Neural cell (in vitro differentiated cells): ENCODE measurements at regions not wholly inside any gene's neighbourhood (a gene's known extent, or its start where the extent isn't known, plus 50 kb on each side); places are given as distances from the start of the nearest gene placed in this dataset.
"Not testable (repeated sequence)": the region's sequence is repeated elsewhere in the genome, so short reads cannot be mapped to it uniquely, and the experiment has no call there.

Experiments used
- H2AFZ ChIP-seq: fragments of 200-600, 300-800 bp; sonication (generic), shearing (Covaris generic); 2 replicates; pipeline ENCODE4 v1.6.0; 2014; ENCODE audit warnings: low read depth, mild to moderate bottlenecking, antibody characterized with exemption, low read length, moderate library complexity
- H3F3A ChIP-seq: fragments of 200-600 bp; shearing (Covaris generic); 2 replicates; pipeline ENCODE4 v1.6.1; 2016; ENCODE audit warnings: mild to moderate bottlenecking, moderate library complexity, mixed read lengths, antibody characterized with exemption, low read length; ENCODE audit not compliant: insufficient read depth, poor library complexity, severe bottlenecking
- H3K27ac ChIP-seq: fragments of 200-600, 300-800 bp; sonication (generic), shearing (Covaris generic); 2 replicates; pipeline ENCODE4 v1.5.1; 2014; ENCODE audit warnings: mild to moderate bottlenecking, low read length, moderate library complexity
- H3K27me3 ChIP-seq: fragments of 300-800, 200-600 bp; sonication (generic), shearing (Covaris generic); 2 replicates; pipeline ENCODE4 v1.6.0; 2014; ENCODE audit warnings: mild to moderate bottlenecking, low read depth, low read length, moderate library complexity; ENCODE audit not compliant: insufficient read depth
- H3K36me3 ChIP-seq: fragments of 300-800, 200-600 bp; sonication (generic), shearing (Covaris generic); 2 replicates; pipeline ENCODE4 v1.5.1; 2014; ENCODE audit warnings: mild to moderate bottlenecking, antibody characterized with exemption, low read length, moderate library complexity; ENCODE audit not compliant: insufficient read depth
- H3K4me2 ChIP-seq: fragments of 300-800, 200-600 bp; sonication (generic), shearing (Covaris generic); 2 replicates; pipeline ENCODE4 v1.6.0; 2014; ENCODE audit warnings: mild to moderate bottlenecking, low read length
- H3K4me3 ChIP-seq: fragments of 300-800, 200-600 bp; sonication (generic), shearing (Covaris generic); 2 replicates; pipeline ENCODE4 v1.5.1; 2014; ENCODE audit warnings: mild to moderate bottlenecking, low read length, moderate library complexity
- H3K79me2 ChIP-seq: fragments of 200-600 bp; shearing (Covaris generic); replicated peaks from 2 replicates; pipeline ENCODE4 v1.6.0; 2014; ENCODE audit warnings: mild to moderate bottlenecking, low read length, moderate library complexity; ENCODE audit not compliant: insufficient read depth
- H3K9ac ChIP-seq: fragments of 300-800, 200-600 bp; sonication (generic), shearing (Covaris generic); 2 replicates; pipeline ENCODE4 v1.6.1; 2016; ENCODE audit warnings: mild to moderate bottlenecking, low read length, mixed read lengths
- H3K9me2 ChIP-seq: fragments of 200-600 bp; shearing (Covaris generic); 2 replicates; pipeline ENCODE4 v1.6.1; 2016; ENCODE audit warnings: mild to moderate bottlenecking, low read length, mixed read lengths; ENCODE audit not compliant: insufficient read depth
- H3K9me3 ChIP-seq: fragments of 200-600, 300-800 bp; sonication (generic), shearing (Covaris generic); 2 replicates; pipeline ENCODE4 v1.6.1; 2016; ENCODE audit warnings: mild to moderate bottlenecking, mixed run types, low read length, moderate library complexity, mixed read lengths
- H4K20me1 ChIP-seq: fragments of 200-600 bp; shearing (Covaris generic); 2 replicates; pipeline ENCODE4 v1.6.1; 2016; ENCODE audit warnings: mild to moderate bottlenecking, mixed run types; ENCODE audit not compliant: insufficient read depth
- CTCF ChIP-seq: fragments of 450-650 bp; IDR thresholded peaks from 2 replicates; pipeline ENCODE4 v1.5.1; 2014; ENCODE audit warnings: antibody characterized with exemption, mild to moderate bottlenecking, moderate library complexity; ENCODE audit not compliant: poor library complexity, severe bottlenecking
- EP300 ChIP-seq: fragments of 450-650 bp; conservative IDR thresholded peaks from 2 replicates; pipeline ENCODE4 v1.6.1; 2014; ENCODE audit warnings: antibody characterized with exemption, mild to moderate bottlenecking, moderate library complexity; ENCODE audit not compliant: poor library complexity, severe bottlenecking
- EZH2 ChIP-seq: fragments of 200-600, 300-800 bp; shearing (Covaris generic), sonication (generic); IDR thresholded peaks from 2 replicates; pipeline ENCODE4 v1.6.1; 2014; ENCODE audit warnings: antibody characterized with exemption, low read length, borderline replicate concordance, mild to moderate bottlenecking; ENCODE audit not compliant: insufficient read depth, poor library complexity, severe bottlenecking
- MXI1 ChIP-seq: fragments of 450-650 bp; conservative IDR thresholded peaks from 2 replicates; pipeline ENCODE4 v1.6.1; 2014; ENCODE audit warnings: antibody characterized with exemption, mild to moderate bottlenecking; ENCODE audit not compliant: poor library complexity, severe bottlenecking
- POLR2AphosphoS5 ChIP-seq: IDR thresholded peaks from 2 replicates; pipeline ENCODE4 v1.6.1; 2012
- RAD21 ChIP-seq: fragments of 450-650 bp; conservative IDR thresholded peaks from 2 replicates; pipeline ENCODE4 v1.6.1; 2014; ENCODE audit warnings: antibody characterized with exemption, mild to moderate bottlenecking, moderate library complexity
- REST ChIP-seq: IDR thresholded peaks from 2 replicates; pipeline ENCODE4 v1.6.1; 2012; ENCODE audit warnings: borderline replicate concordance
- SMC3 ChIP-seq: fragments of 450-650 bp; conservative IDR thresholded peaks from 2 replicates; pipeline ENCODE4 v1.6.1; 2014; ENCODE audit warnings: antibody characterized with exemption, mild to moderate bottlenecking, moderate library complexity; ENCODE audit not compliant: poor library complexity
- TAF1 ChIP-seq: IDR thresholded peaks from 2 replicates; pipeline ENCODE4 v1.6.1; 2012; ENCODE audit warnings: low read depth

- Histone ChIP-seq H3K27me3 (no peaks in the 10 kb centered on the region), H3K9ac (no peak overlapping the region), H3K36me3 (no peaks in the 10 kb centered on the region), H3K27ac (no peak overlapping the region), H3K9me3 (no peaks in the 10 kb centered on the region), H3K79me2 (no peaks in the 10 kb centered on the region), H3K4me3 (no peak overlapping the region), H3K9me2 (no peaks in the 10 kb centered on the region), H2AFZ (no peak overlapping the region), H3K4me2 (no peak overlapping the region), H4K20me1 (no peaks in the 10 kb centered on the region), H3F3A (no peaks in the 10 kb centered on the region)
- TF ChIP-seq EZH2 (no peak), RAD21 (no peak), SMC3 (no peak), REST (no peak), MXI1 (no peak), EP300 (no peak), CTCF (no peak), TAF1 (no peak), POLR2AphosphoS5 (no peak)
Observed at GRCh38 chrX:40855411-40855810, 120.1 kb upstream of the MED14 start.

- H4K20me1 ChIP-seq: no peaks in the 10 kb centered on the region
- H3K4me2 ChIP-seq: no peak overlapping the region
- H3K9me2 ChIP-seq: no peaks in the 10 kb centered on the region
- H3K4me3 ChIP-seq: no peak overlapping the region
- H3K27me3 ChIP-seq: no peaks in the 10 kb centered on the region
- H2AFZ ChIP-seq: no peak overlapping the region
- no peaks in the 10 kb centered on the region for H3F3A ChIP-seq
- no peaks in the 10 kb centered on the region for H3K79me2 ChIP-seq
- TF ChIP-seq EZH2 (no peak), REST (no peak), RAD21 (no peak), EP300 (no peak), TAF1 (no peak), CTCF (no peak)
- H3K9ac ChIP-seq: no peak overlapping the region
- H3K9me3 ChIP-seq: no peaks in the 10 kb centered on the region
- no peaks in the 10 kb centered on the region for H3K36me3 ChIP-seq
- H3K27ac ChIP-seq: no peak overlapping the region
Observed at GRCh38 chrX:40855932-40856515, 120.7 kb upstream of the MED14 start.

- H3K27me3 ChIP-seq, H4K20me1 ChIP-seq: not testable (repeated sequence)
Observed at GRCh38 chrX:40861952-40862554, 126.7 kb upstream of the MED14 start.

More at GRCh38 chrX:40861952-40862554, 126.7 kb upstream of the MED14 start:
- H3K79me2 ChIP-seq, H3K9ac ChIP-seq, H3F3A ChIP-seq, H2AFZ ChIP-seq, H3K9me3 ChIP-seq, H3K9me2 ChIP-seq, H3K36me3 ChIP-seq, H3K4me3 ChIP-seq, H3K27ac ChIP-seq, H3K4me2 ChIP-seq: not testable (repeated sequence)
